SIG-M5 treated with dmso at 0.1 percent for 504 hours (cell line): ENCODE measurements at regions not wholly inside any gene's neighbourhood (a gene's known extent, or its start where the extent isn't known, plus 50 kb on each side); places are given as distances from the start of the nearest gene placed in this dataset.
"Not testable (repeated sequence)": the region's sequence is repeated elsewhere in the genome, so short reads cannot be mapped to it uniquely, and the experiment has no call there.

Source experiments
- DNase-seq: peaks from one replicate; lab custom pipeline; 2025; ENCODE audit not compliant: unreplicated experiment; lab: John Stamatoyannopoulos, UW

- no peak for DNase-seq
Measured at GRCh38 chr22:47315862-47316419, 553.5 kb downstream of the TBC1D22A start.

GRCh38 chr22:47310601-47311000 is 548.2 kb downstream of the TBC1D22A start:
- no peak for DNase-seq

GRCh38 chr22:47309946-47310345 is 547.5 kb downstream of the TBC1D22A start:
- no peak for DNase-seq

GRCh38 chr22:47309476-47309875 is 547.0 kb downstream of the TBC1D22A start:
- DNase-seq = no peak

- no peak for DNase-seq
Measured at GRCh38 chr22:47308886-47309285, 546.4 kb downstream of the TBC1D22A start.

GRCh38 chr22:47307822-47308221 is 545.4 kb downstream of the TBC1D22A start:
- no peak for DNase-seq

GRCh38 chr22:47307326-47307725 is 544.9 kb downstream of the TBC1D22A start:
- no peak for DNase-seq

- DNase-seq = no peak
Measured at GRCh38 chr22:47304854-47305253, 542.4 kb downstream of the TBC1D22A start.

GRCh38 chr22:47304191-47304831 is 541.9 kb downstream of the TBC1D22A start:
- DNase-seq = no peak

- no peak for DNase-seq
Measured at GRCh38 chr22:47303161-47303890, 540.9 kb downstream of the TBC1D22A start.

GRCh38 chr22:47302587-47302986 is 540.1 kb downstream of the TBC1D22A start:
- not testable (repeated sequence) for DNase-seq

- no peak for DNase-seq
Measured at GRCh38 chr22:47301820-47302475, 539.5 kb downstream of the TBC1D22A start.

GRCh38 chr22:47300698-47301405 is 538.4 kb downstream of the TBC1D22A start:
- no peak for DNase-seq

- DNase-seq = no peak
Measured at GRCh38 chr22:47299863-47300697, 537.6 kb downstream of the TBC1D22A start.

GRCh38 chr22:47299211-47299862 is 536.9 kb downstream of the TBC1D22A start:
- DNase-seq = no peak

GRCh38 chr22:47298017-47298785 is 535.8 kb downstream of the TBC1D22A start:
- no peak for DNase-seq

- no peak for DNase-seq
Measured at GRCh38 chr22:47297261-47298016, 535.0 kb downstream of the TBC1D22A start.
